ENCODE measurements at regions not wholly inside any gene's neighbourhood (a gene's known extent, or its start where the extent isn't known, plus 50 kb on each side); places are given as distances from the start of the nearest gene placed in this dataset.
A peak's percentile ranks its signal among the peaks of the same experiment; 100 is the strongest.

- Mint-ChIP-seq H3K27me3 (peaks cover 0 to 5% (median 0%) of the 10 kb centered on the region in 5 donors), H3K27ac (no peak overlapping the region), H3K4me3 (no peak overlapping the region), H3K4me1 (no peaks in the 10 kb centered on the region), H3K9me3 (peaks cover 0 to 24% (median 0%) of the 10 kb centered on the region in 11 donors), H3K36me3 (peaks cover 0 to 7% (median 0%) of the 10 kb centered on the region in 5 donors)
- Histone ChIP-seq H3K27me3 (ENCODE audit: control insufficient read depth in 2 of 2, insufficient read depth in 2 of 2, low read length in 2 of 2) (no peaks in the 10 kb centered on the region), H3K27ac (ENCODE audit: low read depth, low read length) (no peak overlapping the region), H3K4me3 (ENCODE audit: low read length) (no peak overlapping the region), H3K4me1 (ENCODE audit: control insufficient read depth in 2 of 2, insufficient read depth in 2 of 2, low read length in 2 of 2) (no peaks in the 10 kb centered on the region), H3K36me3 (ENCODE audit: control insufficient read depth in 2 of 3, insufficient read depth in 3 of 3, low read length in 3 of 3) (no peaks in the 10 kb centered on the region), H3K9me3 (ENCODE audit: control insufficient read depth in 2 of 3, low read length in 3 of 3) (no peaks in the 10 kb centered on the region)
- intact Hi-C loops (cut with micrococcal nuclease): no loop called here
- ATAC-seq: no peak
- peak in 1 of 9 donors; percentile 0 for DNase-seq
- ChIA-PET CTCF (no interaction called here), POLR2A (no interaction called here)
Observed at GRCh38 chr5:125152461-125153189, 406.2 kb upstream of the ZNF608 start.

- no peak overlapping the region for H3K4me3 ChIP-seq (ENCODE audit: low read length)
- CTCF ChIA-PET: no interaction called here
- ATAC-seq: no peak
Observed at GRCh38 chr5:125153231-125153630, 406.8 kb upstream of the ZNF608 start.

GRCh38 chr5:125154301-125155110 lies 408.1 kb upstream of the ZNF608 start:
- Histone ChIP-seq H3K4me1 (ENCODE audit: control insufficient read depth in 2 of 2, insufficient read depth in 2 of 2, low read length in 2 of 2) (no peaks in the 10 kb centered on the region), H3K27me3 (ENCODE audit: control insufficient read depth in 2 of 2, insufficient read depth in 2 of 2, low read length in 2 of 2) (no peaks in the 10 kb centered on the region), H3K36me3 (ENCODE audit: control insufficient read depth in 2 of 3, insufficient read depth in 3 of 3, low read length in 3 of 3) (no peaks in the 10 kb centered on the region), H3K4me3 (ENCODE audit: low read length) (no peak overlapping the region), H3K27ac (ENCODE audit: low read depth, low read length) (no peak overlapping the region), H3K9me3 (ENCODE audit: control insufficient read depth in 2 of 3, low read length in 3 of 3) (no peaks in the 10 kb centered on the region)
- ChIA-PET CTCF (no interaction called here), POLR2A (no interaction called here)
- no peak for ATAC-seq
- H3K27ac Mint-ChIP-seq: no peak overlapping the region
- peaks cover 0 to 5% (median 0%) of the 10 kb centered on the region in 5 donors for H3K27me3 Mint-ChIP-seq
- peaks cover 0 to 7% (median 0%) of the 10 kb centered on the region in 5 donors for H3K36me3 Mint-ChIP-seq
- intact Hi-C loops (cut with micrococcal nuclease): no loop called here
- no peaks in the 10 kb centered on the region for H3K4me1 Mint-ChIP-seq
- H3K9me3 Mint-ChIP-seq: peaks cover 0 to 18% (median 2%) of the 10 kb centered on the region in 11 donors
- no peak for DNase-seq
- H3K4me3 Mint-ChIP-seq: no peak overlapping the region

More at GRCh38 chr5:125153231-125153630, 406.8 kb upstream of the ZNF608 start:
- Histone ChIP-seq H3K36me3 (ENCODE audit: control insufficient read depth in 2 of 3, insufficient read depth in 3 of 3, low read length in 3 of 3) (no peaks in the 10 kb centered on the region), H3K27ac (ENCODE audit: low read depth, low read length) (no peak overlapping the region), H3K9me3 (ENCODE audit: control insufficient read depth in 2 of 3, low read length in 3 of 3) (no peaks in the 10 kb centered on the region), H3K4me1 (ENCODE audit: control insufficient read depth in 2 of 2, insufficient read depth in 2 of 2, low read length in 2 of 2) (no peaks in the 10 kb centered on the region), H3K27me3 (ENCODE audit: control insufficient read depth in 2 of 2, insufficient read depth in 2 of 2, low read length in 2 of 2) (no peaks in the 10 kb centered on the region)
- Mint-ChIP-seq H3K4me1 (no peaks in the 10 kb centered on the region), H3K36me3 (peaks cover 0 to 7% (median 0%) of the 10 kb centered on the region in 5 donors), H3K27ac (no peak overlapping the region), H3K9me3 (peaks cover 0 to 24% (median 0%) of the 10 kb centered on the region in 11 donors), H3K27me3 (peaks cover 0 to 5% (median 0%) of the 10 kb centered on the region in 5 donors), H3K4me3 (no peak overlapping the region)
- intact Hi-C loops (cut with micrococcal nuclease): no loop called here
- no peak for DNase-seq
- POLR2A ChIA-PET: no interaction called here

DNA sequence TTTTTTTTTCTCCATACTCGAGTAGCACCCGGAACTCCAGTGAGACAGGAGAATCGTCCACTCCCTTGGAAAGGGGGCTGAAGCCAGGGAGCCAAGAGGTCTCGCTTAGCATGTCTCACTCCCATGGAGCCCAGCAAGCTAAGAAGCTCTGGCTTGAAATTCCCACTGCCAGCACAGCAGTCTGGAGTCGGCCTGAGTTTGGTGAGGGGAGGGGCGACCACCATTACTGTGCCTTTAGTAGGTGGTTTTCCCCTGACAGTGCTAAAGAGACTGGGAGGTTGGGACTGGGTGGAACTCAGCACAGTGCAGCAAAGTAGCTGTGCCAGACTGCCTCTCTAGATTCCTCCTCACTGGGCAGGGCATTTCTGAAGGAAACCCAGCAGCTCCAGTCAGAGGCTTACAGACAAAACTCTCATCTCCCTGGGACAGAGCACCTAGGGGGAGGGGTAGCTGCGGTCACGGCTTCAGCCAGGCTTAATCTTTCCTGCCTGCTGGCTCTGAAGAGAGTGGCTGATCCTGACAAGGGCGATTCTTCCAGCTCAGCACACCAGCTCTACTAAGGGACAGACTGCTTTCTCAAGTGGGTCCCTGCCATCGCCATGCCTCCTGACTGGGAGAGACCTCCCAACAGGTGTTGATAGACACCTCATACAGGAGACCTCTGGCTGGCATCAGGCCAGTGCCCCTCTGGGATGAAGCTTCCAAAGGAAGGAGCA lies 414.5 kb upstream of the ZNF608 start:
- Mint-ChIP-seq H3K9me3 (peaks cover 4 to 27% (median 14%) of the 10 kb centered on the region in 11 donors), H3K27ac (no peak overlapping the region), H3K36me3 (peaks cover 0 to 4% (median 0%) of the 10 kb centered on the region in 5 donors), H3K27me3 (no peaks in the 10 kb centered on the region), H3K4me3 (no peak overlapping the region), H3K4me1 (no peaks in the 10 kb centered on the region)
- DNase-seq: no peak
- Histone ChIP-seq H3K36me3 (ENCODE audit: control insufficient read depth in 2 of 3, insufficient read depth in 3 of 3, low read length in 3 of 3) (no peaks in the 10 kb centered on the region), H3K27ac (ENCODE audit: low read depth, low read length) (no peak overlapping the region), H3K27me3 (ENCODE audit: control insufficient read depth in 2 of 2, insufficient read depth in 2 of 2, low read length in 2 of 2) (no peaks in the 10 kb centered on the region), H3K9me3 (ENCODE audit: control insufficient read depth in 2 of 3, low read length in 3 of 3) (no peaks in the 10 kb centered on the region), H3K4me1 (ENCODE audit: control insufficient read depth in 2 of 2, insufficient read depth in 2 of 2, low read length in 2 of 2) (no peaks in the 10 kb centered on the region), H3K4me3 (ENCODE audit: low read length) (no peak overlapping the region)
- intact Hi-C loops (cut with micrococcal nuclease): no loop called here
- no peak for ATAC-seq
- CTCF ChIA-PET: no interaction called here
- POLR2A ChIA-PET: interaction anchor here (0.8 kb wide), 1 partner anchor 10 kb away, joined by 3 read pairs; no protein-coding TSS in a partner anchor

GRCh38 chr5:125162714-125163113 lies 416.3 kb upstream of the ZNF608 start:
- no peak for ATAC-seq
- H3K4me1 Mint-ChIP-seq: no peaks in the 10 kb centered on the region

DNA sequence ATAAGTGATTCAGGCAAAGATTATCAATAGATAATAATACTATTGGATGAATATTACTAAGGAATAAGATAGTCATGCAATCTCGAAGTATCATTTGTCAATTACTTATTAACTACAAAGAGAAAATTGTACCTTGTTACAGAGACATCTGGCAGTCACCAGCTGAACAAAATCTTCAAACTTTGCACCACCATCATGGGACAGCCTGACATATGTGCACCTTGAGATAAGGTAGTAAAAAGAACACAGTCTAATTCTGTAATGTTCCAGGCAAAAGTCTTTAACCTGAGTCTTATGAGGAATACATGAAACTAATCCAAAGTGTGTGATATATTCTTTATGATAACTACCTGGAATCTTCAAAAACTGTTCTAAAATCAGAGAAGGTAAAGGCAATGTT lies 423.0 kb upstream of the ZNF608 start:
- H3K4me1 Mint-ChIP-seq: no peaks in the 10 kb centered on the region
- peaks cover 2 to 20% (median 8%) of the 10 kb centered on the region in 11 donors for H3K9me3 Mint-ChIP-seq
- no peak overlapping the region for H3K4me3 Mint-ChIP-seq
- ChIA-PET POLR2A (no interaction called here), CTCF (no interaction called here)
- Histone ChIP-seq H3K4me1 (ENCODE audit: control insufficient read depth in 2 of 2, insufficient read depth in 2 of 2, low read length in 2 of 2) (no peaks in the 10 kb centered on the region), H3K27me3 (ENCODE audit: control insufficient read depth in 2 of 2, insufficient read depth in 2 of 2, low read length in 2 of 2) (no peaks in the 10 kb centered on the region), H3K27ac (ENCODE audit: low read depth, low read length) (no peak overlapping the region), H3K4me3 (ENCODE audit: low read length) (no peak overlapping the region), H3K9me3 (ENCODE audit: control insufficient read depth in 2 of 3, low read length in 3 of 3) (no peaks in the 10 kb centered on the region), H3K36me3 (ENCODE audit: control insufficient read depth in 2 of 3, insufficient read depth in 3 of 3, low read length in 3 of 3) (no peaks in the 10 kb centered on the region)
- no peaks in the 10 kb centered on the region for H3K27me3 Mint-ChIP-seq
- H3K27ac Mint-ChIP-seq: no peak overlapping the region
- DNase-seq (no peak), ATAC-seq (no peak)
- H3K36me3 Mint-ChIP-seq: no peaks in the 10 kb centered on the region
- intact Hi-C loops (cut with micrococcal nuclease): no loop called here

More at GRCh38 chr5:125162714-125163113, 416.3 kb upstream of the ZNF608 start:
- no peak overlapping the region for H3K27ac ChIP-seq (ENCODE audit: low read depth, low read length)
- no peaks in the 10 kb centered on the region for H3K36me3 ChIP-seq (ENCODE audit: control insufficient read depth in 2 of 3, insufficient read depth in 3 of 3, low read length in 3 of 3)
- H3K9me3 ChIP-seq (ENCODE audit: control insufficient read depth in 2 of 3, low read length in 3 of 3): no peaks in the 10 kb centered on the region
- no peak for DNase-seq
- no peaks in the 10 kb centered on the region for H3K4me1 ChIP-seq (ENCODE audit: control insufficient read depth in 2 of 2, insufficient read depth in 2 of 2, low read length in 2 of 2)
- ChIA-PET POLR2A (no interaction called here), CTCF (interaction anchor here (0.8 kb wide), 1 partner anchor 849 kb away, joined by 3 read pairs; no protein-coding TSS in a partner anchor)
- H3K9me3 Mint-ChIP-seq: peaks cover 6 to 34% (median 16%) of the 10 kb centered on the region in 11 donors
- no peaks in the 10 kb centered on the region for H3K27me3 Mint-ChIP-seq
- peaks cover 0 to 4% (median 0%) of the 10 kb centered on the region in 5 donors for H3K36me3 Mint-ChIP-seq
- intact Hi-C loops (cut with micrococcal nuclease): no loop called here
- H3K27ac Mint-ChIP-seq: no peak overlapping the region
- H3K4me3 Mint-ChIP-seq: no peak overlapping the region
- H3K4me3 ChIP-seq (ENCODE audit: low read length): no peak overlapping the region
- H3K27me3 ChIP-seq (ENCODE audit: control insufficient read depth in 2 of 2, insufficient read depth in 2 of 2, low read length in 2 of 2): no peaks in the 10 kb centered on the region

Measured in naive thymus-derived CD4-positive, alpha-beta T cell (primary cell).